Activated T-helper 17 cell treated with anti-CD3 and anti-CD28 coated beads, Interleukin-2, amount 50 U/mL, for 72 hours (primary cell): ENCODE measurements at regions not wholly inside any gene's neighbourhood (a gene's known extent, or its start where the extent isn't known, plus 50 kb on each side); places are given as distances from the start of the nearest gene placed in this dataset.

Experiments used
- ATAC-seq: fragments of 150-1000 bp; cut with Tn5 transposase; replicated peaks from 2 replicates; pipeline ENCODE4 v1.10.0; 2021; ENCODE audit warnings: mild to moderate bottlenecking, moderate library complexity
- H3K27ac Mint-ChIP-seq: one replicate; pipeline ENCODE4 v1.8.0; 2022; ENCODE audit warnings: mixed read lengths
- H3K27me3 Mint-ChIP-seq: one replicate; pipeline ENCODE4 v1.8.0; 2022; ENCODE audit warnings: mixed read lengths
- H3K36me3 Mint-ChIP-seq: one replicate; pipeline ENCODE4 v1.8.0; 2022; ENCODE audit warnings: low read depth, mild to moderate bottlenecking, mixed read lengths
- H3K4me1 Mint-ChIP-seq: one replicate; pipeline ENCODE4 v1.8.0; 2022; ENCODE audit warnings: mixed read lengths
- H3K4me3 Mint-ChIP-seq: one replicate; pipeline ENCODE4 v1.8.0; 2022; ENCODE audit warnings: mild to moderate bottlenecking, mixed read lengths
- H3K9me3 Mint-ChIP-seq: one replicate; pipeline ENCODE4 v1.8.0; 2022; ENCODE audit warnings: mixed read lengths

DNA sequence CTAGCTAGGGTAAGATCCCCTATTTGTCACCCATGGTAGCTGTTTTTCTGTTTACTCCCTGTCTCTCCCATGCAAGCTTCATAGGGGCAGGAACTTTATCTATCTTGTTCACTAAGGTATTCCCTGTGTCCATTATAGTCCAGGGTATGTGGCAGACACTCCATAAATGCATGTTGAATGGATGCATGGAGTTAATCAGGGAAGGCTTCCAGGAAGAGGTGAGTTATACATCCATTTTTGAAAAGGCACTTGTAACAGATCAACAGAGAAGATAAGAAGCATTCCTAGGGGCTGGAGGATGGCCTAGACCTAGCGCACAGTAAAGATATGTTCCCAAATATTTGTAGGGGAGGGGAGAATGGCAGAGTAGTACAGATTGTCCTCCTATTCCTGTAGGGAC is 130.3 kb downstream of the BUD13 start:
- Mint-ChIP-seq H3K36me3 (no peaks in the 10 kb centered on the region), H3K27me3 (peaks cover 12% of the 10 kb centered on the region), H3K27ac (no peak overlapping the region), H3K9me3 (no peaks in the 10 kb centered on the region), H3K4me1 (no peaks in the 10 kb centered on the region), H3K4me3 (no peak overlapping the region)
- ATAC-seq, result no peak

DNA sequence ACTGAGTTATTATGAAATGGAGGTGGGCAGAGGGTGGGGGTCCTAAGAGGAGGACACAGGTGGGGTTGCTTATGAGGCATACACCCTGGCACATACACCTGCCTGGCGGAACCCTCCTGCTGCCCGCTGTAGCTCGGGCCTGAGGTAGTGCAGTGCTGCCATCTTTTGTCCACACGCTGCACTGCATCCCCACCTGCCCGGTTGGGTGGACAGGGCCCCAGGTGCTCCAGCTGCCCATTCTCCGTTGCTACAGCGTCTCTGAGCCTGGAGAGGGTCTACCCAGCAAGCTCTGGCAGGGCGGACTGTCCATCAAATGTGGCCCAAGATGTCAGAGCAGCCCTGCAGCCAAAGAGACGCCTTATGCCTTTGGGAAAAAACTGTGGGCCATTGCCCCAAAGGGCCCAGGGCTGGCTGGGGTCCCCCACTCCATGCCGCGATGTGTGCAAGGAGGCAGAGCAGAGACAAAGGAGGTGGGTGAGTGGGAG is 131.2 kb downstream of the BUD13 start:
- Mint-ChIP-seq H3K4me3 (no peak overlapping the region), H3K27me3 (peaks cover 8% of the 10 kb centered on the region), H3K27ac (no peak overlapping the region), H3K9me3 (no peaks in the 10 kb centered on the region), H3K36me3 (no peaks in the 10 kb centered on the region), H3K4me1 (no peaks in the 10 kb centered on the region)
- ATAC-seq, result peak; percentile 39

DNA sequence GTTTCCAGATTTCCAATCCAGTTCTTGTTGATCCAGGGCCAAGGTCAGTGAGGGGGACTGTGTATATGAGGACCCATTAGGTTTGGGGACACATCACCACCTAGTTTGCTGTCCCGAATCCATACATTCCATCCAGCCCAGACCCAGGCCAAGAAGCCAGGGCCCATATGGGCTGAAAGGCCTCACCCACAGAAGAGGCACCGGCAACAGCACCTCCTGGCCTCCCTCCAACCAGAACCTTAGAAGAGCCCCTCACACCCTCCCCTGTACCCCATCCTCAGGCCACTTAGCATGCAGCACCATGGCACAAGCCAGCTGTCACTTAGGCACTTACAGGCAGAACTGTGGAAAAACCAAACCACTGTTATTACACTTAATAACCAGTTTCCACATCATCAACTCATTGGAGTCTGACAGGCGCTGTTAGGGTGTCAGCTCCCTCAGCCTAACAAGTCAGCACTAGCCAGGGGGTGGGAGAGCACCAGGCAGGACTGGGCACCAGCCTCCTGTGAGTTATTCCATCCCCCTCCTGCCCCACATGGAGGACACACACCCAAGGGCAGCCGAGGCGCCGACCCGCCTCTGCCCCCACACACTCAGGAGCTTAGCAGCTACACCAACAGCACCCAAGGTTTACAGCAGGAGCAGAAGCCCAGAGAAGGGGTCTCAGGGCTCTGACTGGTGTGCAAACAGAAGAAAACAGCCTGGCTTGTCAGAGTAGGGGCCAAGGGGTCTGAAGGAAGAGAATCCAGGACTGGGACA is 132.0 kb downstream of the BUD13 start:
- no peaks in the 10 kb centered on the region for H3K9me3 Mint-ChIP-seq
- no peak overlapping the region for H3K4me3 Mint-ChIP-seq
- peaks cover 10% of the 10 kb centered on the region for H3K27me3 Mint-ChIP-seq
- no peak for ATAC-seq
- H3K27ac Mint-ChIP-seq, result no peak overlapping the region
- no peaks in the 10 kb centered on the region for H3K36me3 Mint-ChIP-seq
- no peaks in the 10 kb centered on the region for H3K4me1 Mint-ChIP-seq

DNA sequence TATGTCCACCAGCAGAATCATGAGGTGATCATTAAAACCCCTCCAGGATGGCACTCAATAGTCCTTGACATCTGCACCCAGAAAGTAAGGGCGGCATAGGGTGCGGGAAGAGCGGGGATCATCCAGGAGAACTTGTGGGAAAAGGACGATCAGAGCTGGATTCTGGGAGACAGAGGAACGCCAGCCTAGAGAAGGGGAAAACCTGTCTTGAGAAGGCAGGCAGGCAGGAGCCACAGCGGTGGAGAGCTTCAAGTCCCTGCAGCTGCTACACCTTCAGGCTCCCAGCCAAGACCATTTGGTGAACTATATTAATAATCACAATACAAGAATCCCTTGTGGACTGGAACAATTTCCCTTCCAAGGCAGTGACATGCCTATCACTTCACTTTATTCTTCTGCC is 134.3 kb downstream of the BUD13 start:
- Mint-ChIP-seq H3K4me1 (no peaks in the 10 kb centered on the region), H3K4me3 (no peak overlapping the region), H3K27ac (no peak overlapping the region), H3K27me3 (peaks cover 4% of the 10 kb centered on the region), H3K9me3 (no peaks in the 10 kb centered on the region), H3K36me3 (no peaks in the 10 kb centered on the region)
- ATAC-seq, result no peak

DNA sequence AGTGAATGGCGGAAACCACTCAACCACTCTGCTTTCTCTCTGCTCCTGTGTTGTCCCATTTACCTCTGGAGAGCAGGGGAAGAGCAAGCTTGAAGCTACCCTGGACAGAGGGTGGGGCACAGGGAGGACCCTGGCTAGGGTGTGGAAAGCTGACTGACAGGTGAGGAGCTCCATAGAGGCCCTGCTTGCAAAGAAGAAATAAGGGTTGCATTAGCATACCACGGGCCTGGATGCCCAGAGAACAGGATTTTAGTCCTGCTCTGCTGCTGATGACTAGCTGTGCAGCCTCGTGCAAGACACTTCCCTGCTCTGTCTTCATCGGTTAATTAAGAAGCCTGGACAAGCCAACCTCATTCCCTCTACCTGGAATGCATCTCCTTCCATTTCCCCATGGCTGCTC is 135.0 kb downstream of the BUD13 start:
- Mint-ChIP-seq H3K36me3 (no peaks in the 10 kb centered on the region), H3K4me1 (no peaks in the 10 kb centered on the region), H3K27ac (no peak overlapping the region), H3K27me3 (peaks cover 4% of the 10 kb centered on the region), H3K9me3 (no peaks in the 10 kb centered on the region), H3K4me3 (no peak overlapping the region)
- no peak for ATAC-seq

DNA sequence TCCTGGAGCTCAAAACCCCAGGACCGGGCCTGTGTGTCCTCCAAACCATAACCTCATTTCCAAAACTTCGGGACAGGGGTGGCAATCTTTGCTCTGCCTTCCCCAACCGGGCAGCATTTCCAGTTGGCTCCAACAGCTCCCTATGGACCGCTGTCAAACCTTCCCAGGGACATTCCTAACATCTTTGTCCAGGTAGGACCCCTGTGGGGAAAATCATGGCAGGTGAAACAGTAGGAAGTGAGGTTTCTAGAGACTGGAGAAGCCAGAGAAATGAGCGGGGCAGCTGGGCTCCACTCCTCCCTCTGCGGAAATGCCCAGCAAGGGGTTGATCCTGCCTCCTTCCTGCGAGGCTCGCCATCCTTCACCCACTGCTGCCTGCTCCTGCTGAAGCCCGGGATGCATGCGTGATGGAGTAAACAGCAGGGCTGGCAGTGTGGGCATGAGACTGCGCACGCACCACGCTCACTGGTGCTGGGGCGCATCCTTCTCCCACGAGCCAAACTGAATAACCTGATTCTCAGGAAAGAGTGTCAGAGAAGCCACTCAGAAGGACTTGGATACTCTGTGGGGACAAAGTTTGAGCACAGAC is 136.4 kb downstream of the BUD13 start:
- Mint-ChIP-seq H3K9me3 (no peaks in the 10 kb centered on the region), H3K4me1 (no peaks in the 10 kb centered on the region), H3K36me3 (no peaks in the 10 kb centered on the region), H3K4me3 (no peak overlapping the region), H3K27me3 (peaks cover 10% of the 10 kb centered on the region), H3K27ac (no peak overlapping the region)
- ATAC-seq, result no peak

DNA sequence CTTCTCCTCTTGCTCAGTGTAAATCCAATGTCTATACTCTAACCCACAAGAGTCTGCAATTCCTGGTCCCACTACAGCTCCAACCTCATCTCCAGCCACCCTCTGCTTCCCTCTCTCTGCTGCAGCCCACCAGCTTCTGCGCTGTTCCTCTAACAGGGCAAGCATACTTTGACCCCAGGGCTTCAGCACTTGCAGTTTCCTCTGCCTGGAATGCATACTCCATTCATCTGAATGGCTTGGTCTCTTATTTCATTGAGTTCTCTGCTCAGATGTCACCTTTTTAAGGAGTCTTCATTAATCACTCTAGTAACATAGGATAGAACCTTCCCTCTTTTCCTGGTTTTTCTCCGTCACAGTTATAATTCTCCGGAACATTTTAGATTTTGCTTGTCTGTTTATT is 141.6 kb downstream of the BUD13 start:
- no peaks in the 10 kb centered on the region for H3K36me3 Mint-ChIP-seq
- no peak for ATAC-seq
- peaks cover 13% of the 10 kb centered on the region for H3K27me3 Mint-ChIP-seq
- H3K9me3 Mint-ChIP-seq, result no peaks in the 10 kb centered on the region
- H3K4me3 Mint-ChIP-seq, result no peak overlapping the region
- H3K27ac Mint-ChIP-seq, result no peak overlapping the region
- H3K4me1 Mint-ChIP-seq, result no peaks in the 10 kb centered on the region

DNA sequence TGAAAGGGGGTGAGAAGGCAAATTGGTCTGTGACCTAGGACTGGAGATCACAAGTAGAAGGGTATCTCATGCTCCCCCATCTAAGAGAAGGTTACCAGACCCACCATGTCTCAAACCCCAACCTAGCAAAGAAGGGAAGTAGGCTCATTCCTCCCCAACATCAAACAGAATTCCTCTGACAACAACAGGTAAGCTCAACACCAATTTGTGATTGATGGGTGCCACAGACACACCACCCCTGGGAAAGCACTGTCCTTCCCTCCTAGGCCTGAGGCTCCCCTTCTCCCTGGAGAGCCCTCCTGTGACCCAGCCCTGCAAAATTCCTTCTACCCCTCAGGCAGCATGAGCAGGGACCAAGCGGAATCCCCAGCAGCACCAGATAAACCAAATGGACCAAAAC is 154.3 kb downstream of the BUD13 start:
- H3K27me3 Mint-ChIP-seq, result peaks cover 13% of the 10 kb centered on the region
- H3K4me3 Mint-ChIP-seq, result no peak overlapping the region
- H3K4me1 Mint-ChIP-seq, result no peaks in the 10 kb centered on the region
- no peaks in the 10 kb centered on the region for H3K36me3 Mint-ChIP-seq
- no peaks in the 10 kb centered on the region for H3K9me3 Mint-ChIP-seq
- no peak overlapping the region for H3K27ac Mint-ChIP-seq
- ATAC-seq, result no peak

DNA sequence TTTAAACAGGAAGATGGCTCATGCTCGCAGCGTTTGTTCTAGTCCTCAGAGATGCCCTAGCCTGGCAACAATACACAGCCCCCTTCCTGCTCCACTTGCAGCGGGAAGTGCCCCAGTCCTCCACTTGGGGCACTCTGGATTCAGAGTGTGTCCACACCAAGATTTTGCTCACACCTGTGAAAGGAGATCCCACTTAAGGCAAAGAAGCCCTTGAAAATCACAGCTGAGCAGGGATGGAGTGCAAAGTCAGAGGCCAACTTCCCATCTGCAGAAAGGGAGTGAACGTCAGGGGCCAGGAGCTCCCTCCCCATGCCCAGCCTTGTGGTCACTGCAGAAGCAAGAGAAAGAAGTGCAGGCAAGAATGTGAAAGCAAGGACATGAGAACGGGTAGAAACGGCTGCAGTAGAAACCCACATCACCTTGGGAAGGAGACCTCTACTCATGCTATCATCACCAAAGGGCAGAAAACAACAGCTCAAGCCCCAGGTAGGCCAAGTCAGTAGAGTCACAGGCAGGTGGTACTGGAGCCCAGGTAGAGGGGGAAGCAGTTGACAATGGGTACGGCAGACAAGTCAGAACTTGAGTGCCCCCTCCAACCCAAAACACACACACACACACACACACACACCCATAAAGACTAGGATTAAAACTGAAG is 157.4 kb downstream of the BUD13 start:
- ATAC-seq, result no peak
- no peak overlapping the region for H3K27ac Mint-ChIP-seq
- no peak overlapping the region for H3K4me3 Mint-ChIP-seq
- H3K36me3 Mint-ChIP-seq, result no peaks in the 10 kb centered on the region
- H3K9me3 Mint-ChIP-seq, result no peaks in the 10 kb centered on the region
- H3K27me3 Mint-ChIP-seq, result peaks cover 17% of the 10 kb centered on the region
- no peaks in the 10 kb centered on the region for H3K4me1 Mint-ChIP-seq

DNA sequence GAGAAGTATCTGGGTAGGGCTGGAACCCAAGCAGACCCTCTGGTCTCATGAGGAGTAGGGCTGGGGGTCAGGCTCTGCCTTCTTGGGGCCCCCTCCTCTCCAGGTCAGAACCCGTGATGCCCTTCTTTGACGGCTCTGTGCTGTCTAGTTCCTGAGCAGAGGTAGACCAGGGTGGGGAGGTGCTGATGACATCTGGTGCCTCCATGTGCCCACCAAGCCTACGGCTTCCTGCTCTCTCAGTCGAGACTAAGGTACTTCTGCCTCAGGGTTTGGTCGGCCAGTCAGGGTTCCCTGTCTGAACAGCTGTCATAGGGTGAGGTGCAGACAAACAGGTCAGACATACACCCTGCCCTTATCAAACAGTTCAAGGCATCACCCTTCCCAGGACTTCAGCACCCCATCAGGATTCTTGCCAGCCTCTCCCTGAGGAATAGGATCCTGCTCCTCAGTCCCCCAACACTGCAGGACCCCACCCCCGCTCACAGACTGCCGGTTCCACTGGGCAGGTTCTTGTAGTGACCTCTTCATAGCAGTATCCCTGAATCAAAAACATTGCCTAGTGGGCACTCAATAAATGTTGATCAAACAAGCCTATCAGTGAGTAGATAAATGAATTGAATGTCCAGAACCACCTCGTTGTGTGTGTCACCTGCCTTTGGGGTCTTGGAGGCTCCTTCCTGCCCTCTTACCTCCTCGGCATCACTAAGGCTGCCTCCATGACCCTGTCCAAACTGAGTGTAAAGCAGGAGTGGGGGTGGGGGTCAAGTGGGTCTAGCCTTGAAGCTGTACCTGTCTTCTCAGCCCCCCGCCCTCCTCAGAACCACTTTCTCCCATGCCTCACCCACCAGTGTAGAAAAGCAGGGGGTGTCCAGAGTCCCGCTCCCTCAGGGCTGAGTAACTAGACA is 158.2 kb downstream of the BUD13 start:
- no peaks in the 10 kb centered on the region for H3K36me3 Mint-ChIP-seq
- no peaks in the 10 kb centered on the region for H3K4me1 Mint-ChIP-seq
- H3K9me3 Mint-ChIP-seq, result no peaks in the 10 kb centered on the region
- no peak overlapping the region for H3K27ac Mint-ChIP-seq
- ATAC-seq, result no peak
- H3K4me3 Mint-ChIP-seq, result no peak overlapping the region
- peaks cover 17% of the 10 kb centered on the region for H3K27me3 Mint-ChIP-seq

DNA sequence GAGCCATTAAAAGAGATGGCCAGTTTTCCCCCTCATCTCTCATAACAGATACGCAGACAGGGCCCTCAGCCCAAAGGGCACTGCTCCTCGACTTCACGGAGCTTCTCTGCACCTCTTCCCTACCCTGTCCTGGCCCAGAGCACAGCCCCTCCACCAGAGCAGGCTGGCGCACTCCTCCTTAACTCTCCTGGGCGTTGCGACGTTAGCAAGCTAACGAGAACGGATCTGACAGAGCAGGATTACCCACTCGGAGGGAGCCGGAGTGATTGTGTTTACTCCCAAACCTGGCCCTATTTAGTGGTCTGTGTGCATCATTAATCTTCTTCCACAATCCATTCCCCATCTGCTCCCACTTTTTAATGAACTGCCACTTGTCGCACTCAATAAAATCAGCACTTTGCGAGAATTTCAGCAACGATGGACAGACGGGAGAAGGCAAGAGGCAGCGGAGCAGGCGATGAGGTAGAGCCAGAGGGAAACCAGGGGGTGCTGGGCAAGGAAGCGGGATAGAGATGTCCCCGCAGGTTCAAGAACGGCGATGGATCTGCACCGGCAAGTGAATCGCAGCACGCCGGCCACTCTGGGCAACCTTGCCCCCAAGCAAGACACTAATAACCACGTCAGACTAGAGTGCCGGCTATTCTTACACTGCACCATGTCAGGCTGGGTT is 159.4 kb downstream of the BUD13 start:
- no peaks in the 10 kb centered on the region for H3K9me3 Mint-ChIP-seq
- H3K27me3 Mint-ChIP-seq, result peaks cover 17% of the 10 kb centered on the region
- no peaks in the 10 kb centered on the region for H3K36me3 Mint-ChIP-seq
- no peak overlapping the region for H3K4me3 Mint-ChIP-seq
- H3K27ac Mint-ChIP-seq, result no peak overlapping the region
- no peak for ATAC-seq
- H3K4me1 Mint-ChIP-seq, result no peaks in the 10 kb centered on the region

DNA sequence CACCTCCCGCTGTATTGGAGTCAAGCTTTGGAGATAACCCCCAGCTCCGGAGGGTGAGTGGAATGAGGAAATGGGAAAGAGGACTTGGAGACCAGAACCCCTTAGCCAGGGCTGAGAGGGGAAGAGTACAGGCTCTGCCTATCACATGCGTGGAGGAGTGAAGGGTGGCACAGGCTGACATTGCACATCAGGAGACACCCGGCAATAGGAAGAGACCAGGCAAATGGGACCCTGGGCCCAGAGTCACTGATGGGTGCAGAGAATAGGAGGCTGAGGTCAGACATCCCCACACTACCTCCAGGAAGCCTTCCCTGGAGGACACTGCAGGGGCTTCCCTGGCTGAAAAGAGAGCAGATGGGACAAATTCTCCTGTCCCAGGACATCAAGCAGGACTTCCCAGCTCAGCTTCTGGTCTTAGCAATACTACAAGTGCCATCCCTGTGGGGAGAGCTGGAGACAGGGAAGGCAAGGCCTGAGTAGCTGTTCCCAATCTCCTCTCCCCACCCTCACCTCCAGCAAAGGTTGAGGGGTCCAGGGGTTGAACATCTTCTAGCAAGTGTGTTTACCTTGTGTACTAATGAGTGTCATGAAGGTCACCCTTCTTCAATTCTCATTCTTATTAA is 160.7 kb downstream of the BUD13 start:
- H3K27me3 Mint-ChIP-seq, result peaks cover 22% of the 10 kb centered on the region
- no peaks in the 10 kb centered on the region for H3K4me1 Mint-ChIP-seq
- H3K4me3 Mint-ChIP-seq, result no peak overlapping the region
- H3K9me3 Mint-ChIP-seq, result no peaks in the 10 kb centered on the region
- no peak overlapping the region for H3K27ac Mint-ChIP-seq
- no peak for ATAC-seq
- no peaks in the 10 kb centered on the region for H3K36me3 Mint-ChIP-seq

DNA sequence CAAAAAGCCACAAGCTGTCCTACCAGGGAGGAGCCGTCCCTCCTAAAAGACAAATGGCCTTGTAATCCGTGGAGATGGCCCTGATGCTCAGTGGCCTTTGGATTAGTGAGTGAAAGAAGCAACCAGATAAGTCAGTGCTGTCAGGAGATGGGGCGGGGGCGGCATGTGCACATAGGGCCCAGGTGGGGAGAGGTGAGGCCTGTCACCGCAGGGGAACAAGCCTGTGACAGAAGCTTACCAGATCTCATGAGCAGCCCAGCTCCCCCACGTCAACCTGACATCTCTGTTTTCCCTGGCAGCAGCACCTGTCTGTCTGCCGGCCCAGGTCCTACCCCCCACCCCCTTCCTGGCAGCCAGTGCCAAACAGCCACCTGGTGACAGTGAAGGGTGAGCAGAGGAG is 162.6 kb downstream of the BUD13 start:
- Mint-ChIP-seq H3K9me3 (no peaks in the 10 kb centered on the region), H3K27ac (no peak overlapping the region), H3K4me1 (no peaks in the 10 kb centered on the region), H3K27me3 (peaks cover 32% of the 10 kb centered on the region), H3K36me3 (no peaks in the 10 kb centered on the region), H3K4me3 (no peak overlapping the region)
- ATAC-seq, result no peak

DNA sequence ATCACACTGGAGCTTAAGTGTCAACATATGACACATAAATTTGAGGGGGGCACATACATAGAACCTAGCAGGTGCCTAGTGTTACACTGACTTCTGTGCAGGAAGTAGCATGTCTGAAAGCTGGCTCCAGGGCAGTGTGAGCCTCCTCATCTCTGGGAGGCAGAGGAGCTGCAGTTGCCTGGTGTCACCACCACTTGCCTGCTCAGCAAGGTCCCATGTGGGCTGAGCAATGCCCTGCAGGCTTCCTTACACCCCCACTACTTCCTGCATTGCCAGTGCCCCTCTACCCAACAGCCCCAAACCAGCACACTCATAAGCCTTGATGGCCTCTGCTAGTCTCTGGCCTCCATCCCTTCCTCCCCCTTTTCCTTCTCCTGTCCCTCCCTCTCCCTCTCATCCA is 165.8 kb downstream of the BUD13 start:
- Mint-ChIP-seq H3K36me3 (no peaks in the 10 kb centered on the region), H3K4me3 (no peak overlapping the region), H3K9me3 (no peaks in the 10 kb centered on the region), H3K27ac (no peak overlapping the region), H3K4me1 (no peaks in the 10 kb centered on the region), H3K27me3 (peaks cover 34% of the 10 kb centered on the region)
- no peak for ATAC-seq
